Immature natural killer cell (primary cell): ENCODE measurements at regions not wholly inside any gene's neighbourhood (a gene's known extent, or its start where the extent isn't known, plus 50 kb on each side); places are given as distances from the start of the nearest gene placed in this dataset.

Experiments used
- DNase-seq, 3 donors: peaks; one replicate each; pipeline ENCODE4 v3.0.0; 2022; ENCODE audit warnings: mixed read lengths in 1 of 3
- H3K27ac Mint-ChIP-seq, 6 donors: one replicate each; pipeline ENCODE4 v1.8.0; 2020; ENCODE audit warnings: mixed read lengths in 6 of 6, mild to moderate bottlenecking in 5 of 6, inconsistent platforms in 4 of 6, moderate library complexity in 3 of 6
- H3K27me3 Mint-ChIP-seq, 3 donors: one replicate each; pipeline ENCODE4 v1.8.0; 2020 to 2021; ENCODE audit warnings: low read depth in 3 of 3, mild to moderate bottlenecking in 3 of 3, mixed read lengths in 3 of 3, moderate library complexity in 3 of 3, inconsistent platforms in 1 of 3
- H3K36me3 Mint-ChIP-seq, 3 donors: one replicate each; pipeline ENCODE4 v1.8.0; 2020; ENCODE audit warnings: mixed read lengths in 3 of 3, inconsistent platforms in 2 of 3, mild to moderate bottlenecking in 2 of 3
- H3K4me1 Mint-ChIP-seq, 2 donors: one replicate each; pipeline ENCODE4 v1.8.0; 2020; ENCODE audit warnings: inconsistent platforms in 2 of 2, mild to moderate bottlenecking in 2 of 2, mixed read lengths in 2 of 2, moderate library complexity in 1 of 2
- H3K4me3 Mint-ChIP-seq, 5 donors: one replicate each; pipeline ENCODE4 v1.8.0; 2020; ENCODE audit warnings: mild to moderate bottlenecking in 5 of 5, mixed read lengths in 5 of 5, inconsistent platforms in 3 of 5, moderate library complexity in 3 of 5
- H3K9me3 Mint-ChIP-seq, 6 donors: one replicate each; pipeline ENCODE4 v1.8.0; 2020; ENCODE audit warnings: mild to moderate bottlenecking in 6 of 6, mixed read lengths in 6 of 6, inconsistent platforms in 4 of 6, moderate library complexity in 3 of 6

DNA sequence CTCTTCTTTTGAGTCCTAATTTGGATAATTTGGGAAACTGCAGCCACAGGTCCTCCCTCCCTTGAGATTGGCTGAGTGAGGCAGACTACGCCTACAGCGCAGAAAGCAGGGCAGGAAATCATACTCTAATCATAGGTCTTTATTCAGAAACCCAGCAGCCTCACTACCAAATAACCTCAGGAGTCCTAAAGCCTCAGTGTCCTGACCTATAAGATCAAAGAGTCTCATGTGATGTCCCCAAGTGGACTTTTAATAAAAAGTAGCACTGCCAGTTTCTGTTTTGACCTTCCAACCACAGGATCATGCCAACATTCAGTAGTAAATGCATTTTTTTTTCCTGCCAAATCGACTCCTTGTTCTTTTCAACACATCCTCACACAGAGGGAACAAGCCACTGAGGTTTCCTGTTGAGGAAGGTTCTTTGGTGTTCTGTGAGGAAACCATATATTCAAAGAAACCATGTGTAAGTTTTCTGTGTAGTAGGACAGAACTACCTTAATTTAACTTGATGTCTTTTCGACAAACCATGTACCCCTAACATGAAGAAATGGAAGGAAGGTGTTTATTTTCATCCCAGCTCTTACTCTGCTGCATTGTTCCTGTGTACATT, 72.2 kb downstream of the VCPKMT start:
- Mint-ChIP-seq H3K4me3 (peak overlapping the region; percentile 61 to 85 (median 72)), H3K27ac (peak overlapping the region; percentile 92 to 98 (median 96)), H3K9me3 (no peaks in the 10 kb centered on the region), H3K36me3 (peaks cover 10 to 18% (median 13%) of the 10 kb centered on the region in 3 donors), H3K4me1 (peaks cover 82 to 86% of the 10 kb centered on the region in 2 donors), H3K27me3 (peaks cover 0 to 5% (median 4%) of the 10 kb centered on the region in 3 donors)
- peak; percentile 42 to 50 (median 45) for DNase-seq

DNA sequence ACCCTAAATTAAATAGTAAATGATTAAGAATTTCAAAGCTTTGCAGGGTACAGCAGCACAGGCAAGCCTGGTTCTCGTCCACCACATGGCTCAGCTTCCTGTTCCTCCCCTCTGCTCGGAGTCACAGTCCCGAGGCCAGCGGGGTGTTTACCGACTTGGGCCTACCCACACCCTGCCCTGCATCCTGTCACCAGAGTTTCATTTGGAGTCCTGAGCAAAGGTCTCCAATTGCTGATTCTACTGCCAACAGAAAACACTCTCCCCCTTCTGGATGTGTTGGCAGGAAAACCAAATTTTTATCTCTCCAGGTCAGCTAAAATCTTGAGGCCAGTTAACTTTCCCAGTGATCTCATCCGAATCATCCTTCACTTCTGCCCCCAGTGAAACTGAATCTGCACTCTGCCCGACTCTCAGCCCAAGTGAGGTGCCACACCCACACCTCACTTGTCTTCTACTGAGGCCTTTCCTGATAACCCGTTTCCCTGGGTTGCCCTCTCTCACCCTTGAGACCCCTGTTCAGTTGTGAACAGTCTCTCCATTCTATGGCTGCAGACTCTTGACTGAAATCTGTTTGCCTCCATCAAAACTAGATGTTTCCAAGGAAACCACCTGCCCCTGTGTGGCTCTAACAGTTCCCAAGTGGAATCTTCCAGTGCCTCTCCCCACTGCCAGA, 71.2 kb downstream of the VCPKMT start:
- Mint-ChIP-seq H3K4me1 (peaks cover 74 to 76% of the 10 kb centered on the region in 2 donors), H3K27ac (peak overlapping the region; percentile 92 to 98 (median 96)), H3K4me3 (peak overlapping the region; percentile 55 to 73 (median 59)), H3K9me3 (no peaks in the 10 kb centered on the region), H3K36me3 (peaks cover 10 to 21% (median 16%) of the 10 kb centered on the region in 3 donors), H3K27me3 (peaks cover 0 to 6% (median 4%) of the 10 kb centered on the region in 3 donors)
- DNase-seq = peak; percentile 75 to 81 (median 80)

DNA sequence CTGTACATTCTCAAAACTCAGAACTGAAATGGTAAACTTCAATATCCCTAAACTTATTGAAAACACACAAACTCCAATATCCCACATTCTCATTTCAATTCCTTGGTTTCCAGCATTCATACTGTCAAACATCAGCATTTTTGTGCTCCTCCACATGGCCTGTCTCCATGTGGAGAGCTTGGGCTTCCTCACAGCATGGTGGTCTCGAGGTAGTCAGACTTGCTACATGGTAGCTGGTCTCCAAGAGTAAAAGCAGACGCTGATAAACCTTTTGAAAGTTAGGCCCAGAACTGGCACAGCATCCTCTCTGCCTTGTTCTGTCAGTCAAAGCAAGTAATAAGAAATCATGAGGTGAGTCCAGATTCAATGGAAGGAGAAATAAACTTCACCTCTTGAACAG, 70.5 kb downstream of the VCPKMT start:
- no peaks in the 10 kb centered on the region for H3K9me3 Mint-ChIP-seq
- H3K4me3 Mint-ChIP-seq = peak overlapping the region; percentile 55 to 73 (median 59)
- H3K27ac Mint-ChIP-seq = peak overlapping the region; percentile 92 to 98 (median 96)
- peaks cover 69 to 70% of the 10 kb centered on the region in 2 donors for H3K4me1 Mint-ChIP-seq
- H3K36me3 Mint-ChIP-seq = peaks cover 4 to 25% (median 20%) of the 10 kb centered on the region in 3 donors
- DNase-seq = no peak
- peaks cover 0 to 11% (median 4%) of the 10 kb centered on the region in 3 donors for H3K27me3 Mint-ChIP-seq

DNA sequence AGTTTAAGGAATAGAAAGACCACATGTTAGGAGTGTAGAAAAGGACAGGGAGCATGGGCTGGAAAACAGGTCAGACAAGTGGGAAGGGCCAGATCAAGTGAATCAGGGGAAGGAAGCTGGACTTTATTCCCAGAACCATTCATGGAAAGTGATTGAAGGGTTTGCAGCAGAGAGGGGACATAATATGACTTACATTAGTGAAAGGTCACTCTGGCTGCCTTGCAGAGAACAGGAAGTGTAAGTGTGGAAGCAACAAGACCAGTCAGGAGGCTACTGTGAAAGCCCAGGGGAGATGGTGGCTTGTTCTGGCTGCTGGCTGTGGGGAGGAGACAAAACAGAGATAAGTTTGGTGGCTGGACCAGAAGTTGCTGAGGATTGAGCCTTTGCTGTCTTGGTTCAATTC, 69.1 kb downstream of the VCPKMT start:
- peak overlapping the region in 4 of 5 donors; percentile 44 to 58 (median 50) for H3K4me3 Mint-ChIP-seq
- H3K27ac Mint-ChIP-seq = peak overlapping the region; percentile 84 to 98 (median 94)
- DNase-seq = peak in 1 of 3 donors; percentile 22
- no peaks in the 10 kb centered on the region for H3K9me3 Mint-ChIP-seq
- H3K27me3 Mint-ChIP-seq = peaks cover 0 to 14% (median 6%) of the 10 kb centered on the region in 3 donors
- peaks cover 7 to 37% (median 30%) of the 10 kb centered on the region in 3 donors for H3K36me3 Mint-ChIP-seq
- peaks cover 57 to 59% of the 10 kb centered on the region in 2 donors for H3K4me1 Mint-ChIP-seq

DNA sequence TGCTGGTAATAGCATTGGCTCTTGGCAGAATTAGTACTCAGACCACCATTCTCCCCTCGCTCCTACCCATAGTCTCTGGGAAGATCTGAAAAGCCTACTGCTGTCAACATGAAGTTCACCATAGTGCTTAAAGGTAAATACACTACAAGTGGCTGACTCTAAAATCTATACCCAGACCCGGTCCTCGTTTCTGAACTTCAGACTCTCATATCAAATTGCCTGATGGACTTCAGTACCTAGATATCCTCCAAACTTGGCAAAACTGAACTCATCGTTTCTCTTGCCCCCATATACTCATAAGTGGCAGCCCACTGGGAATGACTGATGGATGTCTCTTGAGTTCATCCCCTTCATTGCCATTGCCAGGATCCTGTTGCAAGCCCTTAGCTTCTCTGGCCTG, 67.3 kb downstream of the VCPKMT start:
- Mint-ChIP-seq H3K27me3 (peaks cover 1 to 13% (median 6%) of the 10 kb centered on the region in 3 donors), H3K27ac (peak overlapping the region in 5 of 6 donors; percentile 7 to 34 (median 10)), H3K4me1 (peaks cover 48 to 55% of the 10 kb centered on the region in 2 donors), H3K9me3 (no peaks in the 10 kb centered on the region), H3K4me3 (peak overlapping the region in 1 of 5 donors; percentile 12), H3K36me3 (peaks cover 7 to 37% (median 33%) of the 10 kb centered on the region in 3 donors)
- DNase-seq = no peak

DNA sequence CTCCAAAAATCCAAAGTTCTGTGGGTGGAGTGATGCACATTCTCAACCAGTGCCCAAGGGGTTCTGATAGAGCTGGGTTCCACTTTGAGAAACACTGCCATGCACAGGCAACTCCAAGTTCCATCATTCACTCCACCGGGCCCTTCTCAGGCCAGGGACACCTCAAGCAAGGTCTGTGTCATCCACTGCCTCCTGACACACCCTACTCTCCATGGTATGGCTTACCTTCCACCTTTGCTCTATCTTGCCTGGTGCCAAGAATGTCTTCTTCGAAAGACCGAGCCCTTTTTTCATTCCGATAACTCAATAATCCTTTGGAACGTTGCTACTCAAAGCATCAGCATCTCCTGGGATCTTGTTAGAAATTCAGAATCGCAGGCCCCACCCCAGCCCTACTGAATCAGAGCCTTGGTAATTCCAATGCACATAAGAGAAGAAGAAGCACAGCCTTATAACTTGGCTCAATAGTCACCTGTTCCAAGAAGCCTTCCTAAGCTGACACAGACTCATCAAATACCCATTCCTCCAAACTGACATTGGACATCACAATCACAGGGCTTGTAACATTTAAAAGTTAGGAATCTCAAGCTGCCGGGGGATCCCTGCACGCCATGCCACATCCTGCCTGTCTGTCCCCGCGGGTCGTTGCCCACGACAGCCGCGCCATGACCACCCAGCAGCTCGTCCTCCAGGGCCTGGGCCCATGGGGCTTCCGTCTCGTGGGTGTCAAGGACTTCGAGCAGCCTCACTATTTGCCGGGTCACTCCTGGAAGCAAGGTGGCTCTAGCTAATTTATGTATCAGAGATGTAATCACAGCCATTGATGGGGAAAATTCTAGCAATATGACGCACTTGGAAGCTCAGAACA, 66.4 kb downstream of the VCPKMT start:
- no peak for DNase-seq
- Mint-ChIP-seq H3K4me3 (no peak overlapping the region), H3K27ac (peak overlapping the region in 1 of 6 donors; percentile 16), H3K4me1 (peaks cover 47 to 53% of the 10 kb centered on the region in 2 donors), H3K36me3 (peaks cover 7 to 37% (median 33%) of the 10 kb centered on the region in 3 donors), H3K9me3 (no peaks in the 10 kb centered on the region), H3K27me3 (peaks cover 1 to 10% (median 4%) of the 10 kb centered on the region in 3 donors)

DNA sequence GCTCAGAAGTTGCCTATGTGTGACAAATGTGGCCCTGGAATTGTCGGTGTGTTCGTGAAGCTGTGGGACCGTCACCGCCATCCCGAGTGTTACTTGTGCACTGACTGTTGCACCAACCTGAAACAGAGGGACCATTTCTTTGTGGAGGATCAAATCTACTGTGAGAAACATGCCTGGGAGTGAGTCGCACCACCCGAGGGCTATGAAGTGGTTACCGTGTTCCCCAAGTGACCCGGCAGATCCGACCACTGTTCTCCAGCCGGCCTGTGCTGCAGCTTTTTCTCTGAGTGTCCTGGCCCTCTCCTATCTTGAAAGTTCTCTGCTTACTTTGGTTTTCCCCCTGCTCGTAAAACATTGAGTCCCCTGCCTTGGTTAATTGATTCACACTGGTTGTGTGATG, 65.3 kb downstream of the VCPKMT start:
- H3K4me3 Mint-ChIP-seq = no peak overlapping the region
- no peak for DNase-seq
- no peaks in the 10 kb centered on the region for H3K9me3 Mint-ChIP-seq
- H3K4me1 Mint-ChIP-seq = peaks cover 43 to 48% of the 10 kb centered on the region in 2 donors
- H3K27ac Mint-ChIP-seq = no peak overlapping the region
- peaks cover 9 to 39% (median 30%) of the 10 kb centered on the region in 3 donors for H3K36me3 Mint-ChIP-seq
- H3K27me3 Mint-ChIP-seq = peaks cover 1 to 10% (median 2%) of the 10 kb centered on the region in 3 donors

DNA sequence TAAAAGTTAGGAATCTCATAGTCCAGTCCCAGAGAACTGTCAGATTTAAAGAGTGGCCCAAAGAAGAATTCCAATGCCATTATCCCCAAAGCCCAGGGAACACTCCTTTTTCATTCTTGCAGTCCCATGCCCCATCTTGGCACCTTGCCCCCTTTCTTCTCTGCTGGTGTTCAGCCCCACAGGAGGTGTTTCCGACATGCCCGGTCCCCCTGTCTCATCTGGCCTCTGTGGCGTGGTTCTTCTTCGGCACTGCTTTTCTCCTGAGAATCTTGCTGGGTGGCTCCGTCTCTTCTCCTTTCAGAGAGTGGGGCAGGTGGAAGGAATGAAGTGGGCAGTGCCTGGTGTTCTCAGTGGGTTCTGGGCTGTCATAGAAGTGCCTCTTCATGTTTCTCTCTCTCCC, 64.7 kb downstream of the VCPKMT start:
- Mint-ChIP-seq H3K36me3 (peaks cover 10 to 35% (median 26%) of the 10 kb centered on the region in 3 donors), H3K27me3 (peaks cover 1 to 10% (median 2%) of the 10 kb centered on the region in 3 donors), H3K4me3 (no peak overlapping the region), H3K4me1 (peaks cover 43 to 48% of the 10 kb centered on the region in 2 donors), H3K9me3 (no peaks in the 10 kb centered on the region), H3K27ac (peak overlapping the region in 1 of 6 donors; percentile 61)
- no peak for DNase-seq

DNA sequence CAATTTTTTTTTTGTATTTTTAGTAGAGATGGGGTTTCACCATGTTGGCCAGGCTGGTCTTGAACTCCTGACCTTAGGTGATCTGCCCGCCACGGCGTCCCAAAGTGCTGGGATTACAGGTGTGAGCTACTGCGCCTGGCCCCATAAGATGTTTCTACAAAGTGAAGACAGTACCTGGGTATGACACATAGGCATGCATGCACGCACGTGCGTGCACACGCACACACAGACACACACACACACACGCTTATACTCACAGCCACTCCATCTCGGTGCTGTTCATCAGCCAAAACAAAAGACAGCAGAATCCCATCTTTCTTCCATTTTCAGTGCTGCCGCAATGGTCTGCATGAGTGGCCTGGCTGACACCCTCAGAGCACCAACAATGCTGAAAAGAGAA, 63.9 kb downstream of the VCPKMT start:
- H3K27me3 Mint-ChIP-seq = peaks cover 1 to 10% (median 2%) of the 10 kb centered on the region in 3 donors
- H3K27ac Mint-ChIP-seq = peak overlapping the region in 2 of 6 donors; percentile 36 to 71
- H3K4me1 Mint-ChIP-seq = peaks cover 43 to 50% of the 10 kb centered on the region in 2 donors
- DNase-seq = no peak
- peaks cover 7 to 29% (median 26%) of the 10 kb centered on the region in 3 donors for H3K36me3 Mint-ChIP-seq
- H3K4me3 Mint-ChIP-seq = no peak overlapping the region
- H3K9me3 Mint-ChIP-seq = no peaks in the 10 kb centered on the region

DNA sequence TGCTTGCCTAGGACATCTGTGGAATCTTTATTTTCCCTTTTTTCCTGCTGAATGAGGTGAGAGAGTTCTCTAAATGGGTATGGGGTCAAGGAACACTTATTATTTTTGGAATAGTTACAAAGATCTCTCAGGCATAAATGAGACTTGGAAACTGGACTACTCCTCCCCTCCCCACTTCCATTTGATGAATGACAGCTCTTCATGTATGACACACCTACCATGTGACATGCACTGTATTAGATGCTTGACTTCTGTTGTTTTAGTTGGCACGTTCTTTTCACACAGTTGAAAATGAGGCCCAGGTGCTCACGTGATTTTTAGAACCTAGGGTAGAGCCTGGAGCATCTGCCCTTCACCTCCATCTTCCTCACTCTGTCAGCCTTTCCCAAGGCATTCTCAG, 62.4 kb downstream of the VCPKMT start:
- peak overlapping the region in 2 of 6 donors; percentile 20 to 61 for H3K27ac Mint-ChIP-seq
- DNase-seq = no peak
- H3K4me1 Mint-ChIP-seq = peaks cover 47 to 53% of the 10 kb centered on the region in 2 donors
- peaks cover 7 to 28% (median 26%) of the 10 kb centered on the region in 3 donors for H3K36me3 Mint-ChIP-seq
- H3K9me3 Mint-ChIP-seq = no peaks in the 10 kb centered on the region
- peaks cover 1 to 10% (median 2%) of the 10 kb centered on the region in 3 donors for H3K27me3 Mint-ChIP-seq
- no peak overlapping the region for H3K4me3 Mint-ChIP-seq

DNA sequence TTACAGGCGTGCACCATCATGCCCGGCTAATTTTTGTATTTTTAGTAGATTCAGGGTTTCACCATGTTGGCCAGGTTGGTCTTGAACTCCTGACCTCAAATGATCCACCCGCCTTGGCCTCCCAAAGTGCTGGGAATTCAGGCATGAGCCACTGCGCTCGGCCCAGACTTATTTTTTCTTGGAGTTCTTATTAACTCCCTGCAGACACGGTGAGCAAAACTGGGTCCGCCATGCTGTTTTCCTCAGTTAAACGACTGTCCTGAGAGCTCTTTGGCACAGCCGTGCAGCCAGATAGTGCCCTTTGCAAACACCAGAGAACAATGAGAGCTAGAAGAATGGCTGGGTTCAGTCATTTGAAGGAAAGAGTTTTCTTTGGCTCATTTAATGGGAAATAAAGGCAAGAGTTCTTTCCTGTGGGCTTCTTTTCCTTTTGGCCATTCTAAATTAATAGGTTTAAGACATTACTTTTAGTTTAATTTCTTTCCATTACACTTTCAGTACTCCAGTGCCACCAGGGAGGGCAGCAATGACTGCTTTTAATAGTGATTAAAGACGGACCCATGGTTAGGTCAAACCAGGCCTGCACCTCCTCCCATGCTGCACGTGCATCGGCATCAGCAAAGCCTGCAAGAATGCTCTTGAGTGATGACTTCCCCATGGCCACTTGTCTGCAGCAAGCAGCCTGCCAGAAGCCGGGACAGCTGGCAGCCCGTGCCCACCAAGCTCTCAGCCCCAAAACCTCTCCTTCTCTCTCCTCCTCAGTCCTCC, 60.7 kb downstream of the VCPKMT start:
- DNase-seq = peak in 1 of 3 donors; percentile 26
- Mint-ChIP-seq H3K27ac (peak overlapping the region; percentile 30 to 79 (median 64)), H3K36me3 (peaks cover 7 to 17% (median 16%) of the 10 kb centered on the region in 3 donors), H3K27me3 (peaks cover 1 to 4% (median 2%) of the 10 kb centered on the region in 3 donors), H3K4me1 (peaks cover 61 to 65% of the 10 kb centered on the region in 2 donors), H3K9me3 (no peaks in the 10 kb centered on the region), H3K4me3 (peak overlapping the region in 3 of 5 donors; percentile 38 to 75 (median 53))

DNA sequence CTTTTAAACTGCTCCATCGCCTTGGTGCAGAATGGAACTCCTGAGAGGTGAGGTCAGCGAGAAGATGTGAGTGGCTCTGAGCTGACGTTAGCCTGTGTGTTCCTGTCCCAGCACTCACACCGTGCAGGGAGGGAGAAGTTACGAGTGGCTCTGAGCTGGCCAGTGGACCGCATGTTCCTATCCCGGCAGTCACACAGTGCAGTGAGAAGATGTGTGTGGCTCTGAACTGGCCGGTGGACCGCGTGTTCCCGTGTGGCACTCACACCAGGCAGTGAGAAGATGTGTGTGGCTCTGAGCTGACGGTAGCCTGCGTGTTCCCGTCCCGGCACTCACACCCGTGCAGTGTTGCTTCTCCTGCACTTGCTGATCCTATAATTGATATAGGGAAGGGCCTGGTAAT, 59.9 kb downstream of the VCPKMT start:
- peaks cover 7 to 13% (median 10%) of the 10 kb centered on the region in 3 donors for H3K36me3 Mint-ChIP-seq
- H3K4me1 Mint-ChIP-seq = peaks cover 69 to 72% of the 10 kb centered on the region in 2 donors
- H3K27me3 Mint-ChIP-seq = peaks cover 1 to 4% (median 3%) of the 10 kb centered on the region in 3 donors
- peak overlapping the region; percentile 66 to 85 (median 78) for H3K27ac Mint-ChIP-seq
- H3K9me3 Mint-ChIP-seq = no peaks in the 10 kb centered on the region
- peak overlapping the region; percentile 18 to 75 (median 53) for H3K4me3 Mint-ChIP-seq
- no peak for DNase-seq
